K562 (cell line): ENCODE measurements at regions not wholly inside any gene's neighbourhood (a gene's known extent, or its start where the extent isn't known, plus 50 kb on each side); places are given as distances from the start of the nearest gene placed in this dataset.

ENCODE experiments used
- CREB1 ChIP-seq, 2 experiments: sonication (generic) in 1 of 2; formaldehyde crosslinking in 1 of 2; IDR thresholded peaks; 2 replicates each; pipeline versions ENCODE4 v1.6.1 to v1.8.0; 2012 to 2022; ENCODE audit warnings: inconsistent platforms in 1 of 2, mild to moderate bottlenecking in 1 of 2, missing genetic modification reagents in 1 of 2, moderate library complexity in 1 of 2
- EZH2 ChIP-seq: IDR thresholded peaks from 2 replicates; pipeline ENCODE4 v1.6.1; 2012; ENCODE audit warnings: low read depth, mild to moderate bottlenecking, inconsistent platforms, low read length, borderline replicate concordance
- GATA2 ChIP-seq: sonication (generic); formaldehyde crosslinking; IDR thresholded peaks from 2 replicates; pipeline ENCODE4 v1.4.0; 2020; ENCODE audit warnings: mild to moderate bottlenecking, missing genetic modification reagents
- HNRNPLL ChIP-seq: fragments of 200-400 bp; formaldehyde crosslinking; IDR thresholded peaks from 2 replicates; pipeline ENCODE4 v1.6.1; 2017; ENCODE audit warnings: low read length, low read depth, mild to moderate bottlenecking; ENCODE audit not compliant: poor library complexity, severe bottlenecking
- SMARCC2 ChIP-seq: fragments of 450-650 bp; IDR thresholded peaks from 2 replicates; pipeline ENCODE4 v1.6.1; 2017; ENCODE audit warnings: antibody characterized with exemption, moderate library complexity, mild to moderate bottlenecking, low read depth
- TGIF2 ChIP-seq: sonication (generic); formaldehyde crosslinking; IDR thresholded peaks from 2 replicates; pipeline ENCODE4 v1.8.1; 2022; ENCODE audit warnings: mild to moderate bottlenecking, missing genetic modification reagents, moderate library complexity

DNA sequence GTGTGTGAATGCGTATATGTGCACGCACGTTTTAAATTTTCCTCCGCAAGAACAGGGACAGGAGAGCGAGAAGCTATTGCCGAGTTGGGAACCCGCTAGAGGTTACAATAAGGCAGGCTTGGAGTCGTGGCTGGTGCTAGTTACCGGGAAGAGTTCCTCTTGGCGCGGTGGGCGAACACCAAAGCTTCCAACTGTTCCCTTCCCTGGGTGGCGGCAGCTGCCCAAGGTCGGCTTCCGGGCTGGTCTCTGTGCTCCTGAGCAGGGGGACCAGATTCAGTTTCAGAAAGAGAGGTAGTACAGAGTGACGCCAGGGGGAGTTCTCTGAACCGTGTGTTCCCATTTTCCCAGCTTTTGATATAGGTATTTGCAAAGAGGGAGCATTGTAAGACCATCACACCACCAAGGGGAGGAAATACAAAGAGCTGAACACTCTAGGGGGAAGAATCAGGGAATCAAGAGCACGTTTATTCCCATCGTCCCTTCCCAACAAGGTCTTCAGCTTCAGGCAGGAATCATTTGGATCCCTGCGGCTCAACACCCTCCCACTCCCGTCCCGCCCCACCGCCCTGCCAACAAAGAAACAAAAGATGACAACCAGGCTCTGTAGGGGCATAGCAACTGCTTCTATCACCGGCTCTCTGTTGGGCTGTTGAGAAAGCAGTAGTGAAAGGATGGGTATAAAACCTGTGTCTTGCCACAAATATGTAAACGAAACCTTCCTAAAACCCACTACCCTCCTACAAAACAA is 113.6 kb upstream of the TEX13C start:
- no peak for TF ChIP-seq EZH2
- TF ChIP-seq TGIF2 (CRISPR knock-in tag): no peak
- no peak for TF ChIP-seq SMARCC2
- TF ChIP-seq GATA2: no peak
- TF ChIP-seq HNRNPLL: no peak
- no peak for TF ChIP-seq CREB1 (IDR thresholded peaks at IDR 0.05)
- TF ChIP-seq CREB1 (CRISPR knock-in tag; IDR thresholded peaks at IDR 0.05): no peak
